ENCODE measurements at regions not wholly inside any gene's neighbourhood (a gene's known extent, or its start where the extent isn't known, plus 50 kb on each side); places are given as distances from the start of the nearest gene placed in this dataset.

GRCh38 chr3:150130404-150131100 is 159.9 kb upstream of the PFN2 start:
- ChIA-PET CTCF (no interaction called here), POLR2A (no interaction called here)
- DNase-seq (ENCODE audit: low read depth in 1 of 2, low spot score in 1 of 2), result no peak
- Histone ChIP-seq H3K9me3 (no peaks in the 10 kb centered on the region), H3K4me3 (no peak overlapping the region), H3K27ac (no peak overlapping the region), H3K4me2 (no peak overlapping the region), H3K4me1 (no peaks in the 10 kb centered on the region)
- TF ChIP-seq KDM1A (IDR thresholded peaks at IDR 0.05; ENCODE audit: low read depth) (no peak), SREBF2 (IDR thresholded peaks at IDR 0.05) (no peak), USF2 (IDR thresholded peaks at IDR 0.05) (no peak), MYC (IDR thresholded peaks at IDR 0.05; ENCODE audit: borderline replicate concordance, low read length) (no peak), ELK1 (IDR thresholded peaks at IDR 0.05; ENCODE audit: low read depth, low read length) (no peak), PHF8 (IDR thresholded peaks at IDR 0.05; ENCODE audit: borderline replicate concordance, low read depth) (no peak), ZNF302 (CRISPR knock-in tag; IDR thresholded peaks at IDR 0.05) (no peak), BHLHE40 (IDR thresholded peaks at IDR 0.05; ENCODE audit: low read depth, low read length) (no peak), CEBPB (IDR thresholded peaks at IDR 0.05) (no peak), ZFP36 (IDR thresholded peaks at IDR 0.05; ENCODE audit: borderline replicate concordance, partially characterized antibody) (no peak), MAX (IDR thresholded peaks at IDR 0.05) (no peak), ZSCAN20 (CRISPR knock-in tag; IDR thresholded peaks at IDR 0.05) (no peak), HDAC2 (IDR thresholded peaks at IDR 0.05) (no peak), E2F6 (IDR thresholded peaks at IDR 0.05; ENCODE audit: borderline replicate concordance, low read depth) (no peak)
- ATAC-seq, result no peak
- FAIRE-seq, result no peak
- 89% methylated on average over 5 of the region's 5 CpGs for WGBS (ENCODE audit: missing lambda C conversion rate)

DNA sequence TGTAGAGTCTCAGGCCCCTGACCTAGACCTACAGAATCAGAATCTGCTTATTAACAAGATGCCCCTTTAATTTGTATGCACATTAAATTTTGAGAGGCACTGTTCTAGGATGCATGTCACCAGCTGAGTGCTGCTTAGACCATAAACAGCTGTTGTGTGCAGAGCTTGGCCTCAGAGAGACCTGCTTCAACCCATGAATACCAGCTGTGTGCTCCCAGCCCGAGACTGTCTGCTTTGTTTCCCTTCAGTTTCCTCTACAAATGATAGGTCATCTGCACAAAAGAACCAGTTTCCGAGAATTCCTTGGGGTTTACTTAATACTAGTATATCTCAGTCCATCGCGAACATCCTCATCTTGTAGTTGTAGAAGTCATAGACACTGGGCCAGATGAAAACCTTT is 158.5 kb upstream of the PFN2 start:
- WGBS (ENCODE audit: missing lambda C conversion rate), result 79% methylated on average over 4 of the region's 4 CpGs
- Histone ChIP-seq H3K27ac (no peak overlapping the region), H3K4me1 (no peaks in the 10 kb centered on the region), H3K4me3 (no peak overlapping the region), H3K4me2 (no peak overlapping the region), H3K9me3 (no peaks in the 10 kb centered on the region)
- DNase-seq (ENCODE audit: low read depth in 1 of 2, low spot score in 1 of 2) (no peak), ATAC-seq (no peak), FAIRE-seq (no peak)
- POLR2A ChIA-PET, result no interaction called here
- TF ChIP-seq TFCP2L1 (CRISPR knock-in tag; IDR thresholded peaks at IDR 0.05), result no peak
- no peak for TF ChIP-seq SREBF2 (IDR thresholded peaks at IDR 0.05)
- TF ChIP-seq, protein P1, sequence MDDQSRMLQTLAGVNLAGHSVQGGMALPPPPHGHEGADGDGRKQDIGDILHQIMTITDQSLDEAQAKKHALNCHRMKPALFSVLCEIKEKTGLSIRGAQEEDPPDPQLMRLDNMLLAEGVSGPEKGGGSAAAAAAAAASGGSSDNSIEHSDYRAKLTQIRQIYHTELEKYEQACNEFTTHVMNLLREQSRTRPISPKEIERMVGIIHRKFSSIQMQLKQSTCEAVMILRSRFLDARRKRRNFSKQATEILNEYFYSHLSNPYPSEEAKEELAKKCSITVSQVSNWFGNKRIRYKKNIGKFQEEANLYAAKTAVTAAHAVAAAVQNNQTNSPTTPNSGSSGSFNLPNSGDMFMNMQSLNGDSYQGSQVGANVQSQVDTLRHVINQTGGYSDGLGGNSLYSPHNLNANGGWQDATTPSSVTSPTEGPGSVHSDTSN (IDR thresholded peaks at IDR 0.05), result no peak
- no peak for TF ChIP-seq PHF8 (IDR thresholded peaks at IDR 0.05; ENCODE audit: borderline replicate concordance, low read depth)
- no peak for TF ChIP-seq FOSB (CRISPR knock-in tag; IDR thresholded peaks at IDR 0.05)
- TF ChIP-seq, protein P2, sequence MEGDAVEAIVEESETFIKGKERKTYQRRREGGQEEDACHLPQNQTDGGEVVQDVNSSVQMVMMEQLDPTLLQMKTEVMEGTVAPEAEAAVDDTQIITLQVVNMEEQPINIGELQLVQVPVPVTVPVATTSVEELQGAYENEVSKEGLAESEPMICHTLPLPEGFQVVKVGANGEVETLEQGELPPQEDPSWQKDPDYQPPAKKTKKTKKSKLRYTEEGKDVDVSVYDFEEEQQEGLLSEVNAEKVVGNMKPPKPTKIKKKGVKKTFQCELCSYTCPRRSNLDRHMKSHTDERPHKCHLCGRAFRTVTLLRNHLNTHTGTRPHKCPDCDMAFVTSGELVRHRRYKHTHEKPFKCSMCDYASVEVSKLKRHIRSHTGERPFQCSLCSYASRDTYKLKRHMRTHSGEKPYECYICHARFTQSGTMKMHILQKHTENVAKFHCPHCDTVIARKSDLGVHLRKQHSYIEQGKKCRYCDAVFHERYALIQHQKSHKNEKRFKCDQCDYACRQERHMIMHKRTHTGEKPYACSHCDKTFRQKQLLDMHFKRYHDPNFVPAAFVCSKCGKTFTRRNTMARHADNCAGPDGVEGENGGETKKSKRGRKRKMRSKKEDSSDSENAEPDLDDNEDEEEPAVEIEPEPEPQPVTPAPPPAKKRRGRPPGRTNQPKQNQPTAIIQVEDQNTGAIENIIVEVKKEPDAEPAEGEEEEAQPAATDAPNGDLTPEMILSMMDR (IDR thresholded peaks at IDR 0.05), result no peak
- no peak for TF ChIP-seq E2F6 (IDR thresholded peaks at IDR 0.05; ENCODE audit: borderline replicate concordance, low read depth)
- no peak for TF ChIP-seq ESRRA (IDR thresholded peaks at IDR 0.05; ENCODE audit: borderline replicate concordance, low read length)
- TF ChIP-seq KDM5A (IDR thresholded peaks at IDR 0.05), result no peak
- TF ChIP-seq KDM1A (IDR thresholded peaks at IDR 0.05; ENCODE audit: low read depth), result no peak
- CTCF ChIA-PET, result interaction anchor here (1.2 to 1.3 kb wide), 2 partner anchors 22 kb away, joined by 3 read pairs; no protein-coding TSS in a partner anchor

All from A549 (cell line).